IMR-90 (cell line): ENCODE measurements at regions not wholly inside any gene's neighbourhood (a gene's known extent, or its start where the extent isn't known, plus 50 kb on each side); places are given as distances from the start of the nearest gene placed in this dataset.

Source experiments
- ATAC-seq: fragments of 200-7000 bp; cut with Tn5 transposase; 2 replicates; pipeline ENCODE4 v1.9.1; 2020; ENCODE audit warnings: low read depth, mild to moderate bottlenecking, moderate library complexity
- BruUV-seq: library from RNA; stranded (reverse); fragments of 400-500 nt; replicated peaks from 2 replicates; lab custom pipeline; 2021; lab: Mats Ljungman, UMichigan
- CTCF ChIA-PET: fragments of 300-600 bp; formaldehyde crosslinking; extraction: SDS; loops from one replicate; lab custom pipeline; 2021; ENCODE audit warnings: antibody characterized with exemption; lab: Yijun Ruan, JAX
- POLR2A ChIA-PET: fragments of 300-600 bp; sonication (Branson Sonifier 250); formaldehyde crosslinking; loops from one replicate; lab custom pipeline; 2022; ENCODE audit warnings: antibody characterized with exemption; ENCODE audit not compliant: unreplicated experiment; lab: Charles Lee
- DNase-seq: peaks from one replicate; pipeline ENCODE4 v3.0.0; 2013
- H2AFZ ChIP-seq: replicated peaks from 2 replicates; pipeline ENCODE3; 2013; ENCODE audit warnings: low read length, mild to moderate bottlenecking; ENCODE audit not compliant: poor library complexity
- H2AK5ac ChIP-seq: 2 replicates; pipeline ENCODE4 v1.6.1; 2013; ENCODE audit warnings: low read depth, low read length, inconsistent platforms
- H2AK9ac ChIP-seq: replicated peaks from 2 replicates; pipeline ENCODE3; 2013; ENCODE audit warnings: mild to moderate bottlenecking, low read depth, low read length, moderate library complexity; ENCODE audit not compliant: poor library complexity
- H2BK120ac ChIP-seq: 2 replicates; pipeline ENCODE4 v1.6.1; 2013; ENCODE audit warnings: low read depth, low read length, inconsistent platforms
- H2BK15ac ChIP-seq: 3 replicates; pipeline ENCODE4 v1.6.1; 2013; ENCODE audit warnings: low read depth, low read length, inconsistent platforms
- H2BK20ac ChIP-seq: 2 replicates; pipeline ENCODE4 v1.6.1; 2013; ENCODE audit warnings: low read depth, mild to moderate bottlenecking, inconsistent platforms, low read length, moderate library complexity
- H2BK5ac ChIP-seq: 2 replicates; pipeline ENCODE4 v1.6.1; 2013; ENCODE audit warnings: mild to moderate bottlenecking, low read depth, low read length, inconsistent platforms; ENCODE audit not compliant: poor library complexity, severe bottlenecking
- H3K14ac ChIP-seq: replicated peaks from 2 replicates; pipeline ENCODE4 v1.6.1; 2013; ENCODE audit warnings: low read depth, low read length, inconsistent platforms
- H3K18ac ChIP-seq: 2 replicates; pipeline ENCODE4 v1.6.1; 2013; ENCODE audit warnings: low read depth, low read length, control low read depth
- H3K23ac ChIP-seq: 2 replicates; pipeline ENCODE4 v1.6.1; 2013; ENCODE audit warnings: low read depth, low read length, inconsistent platforms
- H3K27ac ChIP-seq: 2 replicates; pipeline ENCODE4 v1.5.1; 2013; ENCODE audit warnings: mild to moderate bottlenecking, control low read depth, low read length; ENCODE audit not compliant: insufficient read depth
- H3K27me3 ChIP-seq: 2 replicates; pipeline ENCODE4 v1.6.1; 2013; ENCODE audit warnings: low read length; ENCODE audit not compliant: control insufficient read depth, insufficient read depth
- H3K36me3 ChIP-seq: 2 replicates; pipeline ENCODE4 v1.6.1; 2013; ENCODE audit warnings: low read length, mixed read lengths; ENCODE audit not compliant: control insufficient read depth, insufficient read depth
- H3K4ac ChIP-seq: 2 replicates; pipeline ENCODE4 v1.6.1; 2013; ENCODE audit warnings: low read depth, low read length, inconsistent platforms
- H3K4me1 ChIP-seq: 2 replicates; pipeline ENCODE4 v1.6.1; 2013; ENCODE audit warnings: low read length, mixed read lengths; ENCODE audit not compliant: control insufficient read depth, insufficient read depth
- H3K4me2 ChIP-seq: 2 replicates; pipeline ENCODE4 v1.6.1; 2013; ENCODE audit warnings: low read depth, mild to moderate bottlenecking, control low read depth, low read length, moderate library complexity
- H3K4me3 ChIP-seq: 2 replicates; pipeline ENCODE4 v1.5.1; 2013; ENCODE audit warnings: low read depth, mild to moderate bottlenecking, control low read depth, low read length, moderate library complexity; ENCODE audit not compliant: insufficient read depth
- H3K56ac ChIP-seq: 2 replicates; pipeline ENCODE4 v1.6.1; 2013; ENCODE audit warnings: low read length, inconsistent platforms; ENCODE audit not compliant: insufficient read depth; ENCODE audit errors: extremely low read depth
- H3K79me1 ChIP-seq, 2 experiments: 2 replicates each; pipeline ENCODE4 v1.6.1; 2013; ENCODE audit warnings: low read length in 2 of 2, inconsistent platforms in 1 of 2, low read depth in 1 of 2
- H3K9ac ChIP-seq: 2 replicates; pipeline ENCODE4 v1.6.1; 2013; ENCODE audit warnings: low read depth, low read length, control low read depth
- H3K9me1 ChIP-seq: 2 replicates; pipeline ENCODE4 v1.6.1; 2013; ENCODE audit warnings: low read length, inconsistent platforms; ENCODE audit not compliant: insufficient read depth
- H3K9me3 ChIP-seq: 2 replicates; pipeline ENCODE4 v1.6.1; 2013; ENCODE audit warnings: low read length; ENCODE audit not compliant: control insufficient read depth, insufficient read depth
- H4K20me1 ChIP-seq: 2 replicates; pipeline ENCODE4 v1.6.1; 2013; ENCODE audit warnings: low read length, inconsistent platforms; ENCODE audit not compliant: insufficient read depth
- H4K5ac ChIP-seq: 2 replicates; pipeline ENCODE4 v1.6.1; 2013; ENCODE audit warnings: mild to moderate bottlenecking, low read depth, low read length, control low read depth
- H4K8ac ChIP-seq, 2 experiments: 2 replicates each; pipeline ENCODE4 v1.6.1; 2013; ENCODE audit warnings: low read depth in 2 of 2, low read length in 2 of 2, control low read depth in 1 of 2, inconsistent platforms in 1 of 2
- H4K91ac ChIP-seq: 2 replicates; pipeline ENCODE4 v1.6.1; 2013; ENCODE audit warnings: low read depth, low read length, inconsistent platforms; ENCODE audit not compliant: insufficient read depth
- CEBPB ChIP-seq: IDR thresholded peaks from 2 replicates; pipeline ENCODE4 v1.6.1; 2012; ENCODE audit warnings: low read depth, low read length, improper control_type of control experiment
- WGBS, 2 experiments: methylation state at CpG; one replicate each; pipeline versions ENCODE4 v1.1.5 to v1.1.7; 2013; ENCODE audit warnings: missing lambda C conversion rate in 2 of 2; ENCODE audit not compliant: insufficient read length in 1 of 2; ENCODE audit errors: extremely low coverage in 2 of 2; 5-methylcytosine and 5-hydroxymethylcytosine counted together
- dilution Hi-C: fragments of 300-500 bp; cut with HindIII; formaldehyde crosslinking; loops from one replicate; pipeline ENCODE4 v1.14.3; 2018; ENCODE audit warnings: low sequenced_read_pairs; ENCODE audit not compliant: unreplicated experiment
- in situ Hi-C: fragments of 300-500 bp; cut with MboI; formaldehyde crosslinking; loops from 3 replicates; pipeline ENCODE4 v1.14.3; 2019; ENCODE audit warnings: low sequenced_read_pairs, inconsistent platforms, mixed read lengths
- intact Hi-C: fragments of 100-400 bp; cut with micrococcal nuclease; formaldehyde crosslinking; loops from 2 replicates; pipeline ENCODE4 v1.10.0; 2022
- TF ChIP-seq, protein P1 (sequence below): fragments of 150-350 bp; IDR thresholded peaks from 2 replicates; pipeline ENCODE4 v1.6.1; 2016; ENCODE audit warnings: low read depth, mild to moderate bottlenecking, low read length, moderate library complexity, borderline replicate concordance

DNA sequence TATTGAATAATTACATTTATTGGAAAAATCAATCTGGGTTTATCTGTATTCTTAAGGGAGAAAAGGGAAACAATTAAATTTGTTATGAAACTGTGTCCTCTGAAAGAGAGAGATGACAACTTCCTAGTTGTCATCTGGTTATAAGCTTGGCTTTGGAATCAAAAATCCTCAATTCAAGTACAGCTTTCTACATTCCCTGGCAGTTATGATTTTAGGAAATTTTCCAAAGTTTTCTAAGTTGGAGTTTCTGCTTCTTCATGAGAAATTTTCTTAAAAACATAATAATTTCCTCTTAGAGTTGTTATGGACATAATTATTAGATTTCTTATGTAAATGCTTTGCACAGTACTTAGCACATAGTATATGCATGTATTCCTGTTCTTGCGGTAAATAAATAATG is 625.6 kb upstream of the SLC39A10 start:
- TF ChIP-seq, protein P1, sequence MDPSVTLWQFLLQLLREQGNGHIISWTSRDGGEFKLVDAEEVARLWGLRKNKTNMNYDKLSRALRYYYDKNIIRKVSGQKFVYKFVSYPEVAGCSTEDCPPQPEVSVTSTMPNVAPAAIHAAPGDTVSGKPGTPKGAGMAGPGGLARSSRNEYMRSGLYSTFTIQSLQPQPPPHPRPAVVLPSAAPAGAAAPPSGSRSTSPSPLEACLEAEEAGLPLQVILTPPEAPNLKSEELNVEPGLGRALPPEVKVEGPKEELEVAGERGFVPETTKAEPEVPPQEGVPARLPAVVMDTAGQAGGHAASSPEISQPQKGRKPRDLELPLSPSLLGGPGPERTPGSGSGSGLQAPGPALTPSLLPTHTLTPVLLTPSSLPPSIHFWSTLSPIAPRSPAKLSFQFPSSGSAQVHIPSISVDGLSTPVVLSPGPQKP: no peak
- TF ChIP-seq CEBPB: no peak
- in situ Hi-C loops: no loop called here
- H2BK20ac ChIP-seq: no peak overlapping the region

More for the DNA sequence above, 625.6 kb upstream of the SLC39A10 start:
- Histone ChIP-seq H2BK5ac (no peak overlapping the region), H3K14ac (no peak overlapping the region), H3K56ac (no peak overlapping the region), H2AK9ac (no peak overlapping the region), H3K18ac (no peak overlapping the region), H3K9ac (no peak overlapping the region), H2BK120ac (no peak overlapping the region), H3K9me3 (0 out of 2 replicates have a peak, but pooled peaks cover 2% of the 10 kb centered on the region), H3K9me1 (no peaks in the 10 kb centered on the region), H3K23ac (no peak overlapping the region), H3K27me3 (no peaks in the 10 kb centered on the region), H3K4me3 (no peak overlapping the region), H2AK5ac (no peak overlapping the region), H3K4ac (no peak overlapping the region), H3K36me3 (no peaks in the 10 kb centered on the region), H2AFZ (no peak overlapping the region), H3K4me1 (no peaks in the 10 kb centered on the region), H3K79me1 (no peaks in the 10 kb centered on the region), H4K20me1 (no peaks in the 10 kb centered on the region), H4K8ac (no peak overlapping the region), H2BK15ac (no peak overlapping the region), H3K4me2 (no peak overlapping the region), H4K5ac (no peak overlapping the region), H4K91ac (no peak overlapping the region), H3K27ac (no peak overlapping the region)
- BruUV-seq: no TSS peak
- dilution Hi-C loops: no loop called here
- no CpG with 5 or more reads among the region's 1 CpG for WGBS, 2 experiments
- DNase-seq: no peak
- ChIA-PET CTCF (interaction anchor here (1.0 kb wide), 1 partner anchor 92 kb away, joined by 3 read pairs; no protein-coding TSS in a partner anchor), POLR2A (no interaction called here)
- intact Hi-C loops: no loop called here
- ATAC-seq: no peak
